ENCODE measurements at regions not wholly inside any gene's neighbourhood (a gene's known extent, or its start where the extent isn't known, plus 50 kb on each side); places are given as distances from the start of the nearest gene placed in this dataset.

DNA sequence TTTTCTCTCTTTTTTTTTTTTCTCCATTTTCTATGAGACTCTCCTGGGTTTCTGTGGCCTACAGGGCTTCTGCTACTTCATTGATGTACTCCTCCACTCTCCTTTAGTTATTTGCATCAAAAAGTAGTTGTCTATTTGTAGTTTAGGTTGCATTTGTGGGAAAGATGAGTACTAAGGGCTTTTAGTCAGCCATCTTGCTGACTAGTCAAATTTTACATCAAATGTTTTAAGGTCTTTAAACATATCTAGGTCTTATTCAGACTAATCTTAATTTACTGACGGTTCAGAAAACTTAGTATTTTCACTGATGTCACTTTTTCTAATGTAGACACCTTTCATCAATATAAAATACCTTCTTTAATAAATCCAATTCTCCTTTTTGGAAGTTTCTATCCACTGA is 871.0 kb downstream of the PLOD2 start:
- TF ChIP-seq, protein P1, sequence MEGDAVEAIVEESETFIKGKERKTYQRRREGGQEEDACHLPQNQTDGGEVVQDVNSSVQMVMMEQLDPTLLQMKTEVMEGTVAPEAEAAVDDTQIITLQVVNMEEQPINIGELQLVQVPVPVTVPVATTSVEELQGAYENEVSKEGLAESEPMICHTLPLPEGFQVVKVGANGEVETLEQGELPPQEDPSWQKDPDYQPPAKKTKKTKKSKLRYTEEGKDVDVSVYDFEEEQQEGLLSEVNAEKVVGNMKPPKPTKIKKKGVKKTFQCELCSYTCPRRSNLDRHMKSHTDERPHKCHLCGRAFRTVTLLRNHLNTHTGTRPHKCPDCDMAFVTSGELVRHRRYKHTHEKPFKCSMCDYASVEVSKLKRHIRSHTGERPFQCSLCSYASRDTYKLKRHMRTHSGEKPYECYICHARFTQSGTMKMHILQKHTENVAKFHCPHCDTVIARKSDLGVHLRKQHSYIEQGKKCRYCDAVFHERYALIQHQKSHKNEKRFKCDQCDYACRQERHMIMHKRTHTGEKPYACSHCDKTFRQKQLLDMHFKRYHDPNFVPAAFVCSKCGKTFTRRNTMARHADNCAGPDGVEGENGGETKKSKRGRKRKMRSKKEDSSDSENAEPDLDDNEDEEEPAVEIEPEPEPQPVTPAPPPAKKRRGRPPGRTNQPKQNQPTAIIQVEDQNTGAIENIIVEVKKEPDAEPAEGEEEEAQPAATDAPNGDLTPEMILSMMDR (IDR thresholded peaks at IDR 0.05) = no peak
- TF ChIP-seq ZFX (IDR thresholded peaks at IDR 0.05; ENCODE audit: borderline replicate concordance) = no peak

Measured in 22Rv1 (cell line).